ENCODE measurements at regions not wholly inside any gene's neighbourhood (a gene's known extent, or its start where the extent isn't known, plus 50 kb on each side); places are given as distances from the start of the nearest gene placed in this dataset.
"Not testable (repeated sequence)": the region's sequence is repeated elsewhere in the genome, so short reads cannot be mapped to it uniquely, and the experiment has no call there.

GRCh38 chr4:38385093-38386004, 278.6 kb upstream of the KLF3 start:
- Mint-ChIP-seq H3K36me3 (ENCODE audit: low read depth) (peaks cover 5% of the 10 kb centered on the region), H3K4me1 (peaks cover 69% of the 10 kb centered on the region), H3K9me3 (peaks cover 12% of the 10 kb centered on the region), H3K4me3 (peak overlapping the region; percentile 41 to 71 (median 50)), H3K27ac (peak overlapping the region; percentile 92 to 97 (median 97)), H3K27me3 (ENCODE audit: low read depth) (peaks cover 6% of the 10 kb centered on the region)
- no peak for TF ChIP-seq CTCF (IDR thresholded peaks at IDR 0.05; ENCODE audit: unreplicated experiment in 3 of 3)

GRCh38 chr4:38386005-38386551, 277.9 kb upstream of the KLF3 start:
- Mint-ChIP-seq H3K27me3 (ENCODE audit: low read depth) (peaks cover 6% of the 10 kb centered on the region), H3K27ac (peak overlapping the region; percentile 92 to 97 (median 97)), H3K9me3 (peaks cover 12% of the 10 kb centered on the region), H3K36me3 (ENCODE audit: low read depth) (peaks cover 8% of the 10 kb centered on the region), H3K4me3 (peak overlapping the region in 2 of 3 experiments; percentile 41 to 71), H3K4me1 (peaks cover 69% of the 10 kb centered on the region)
- no peak for TF ChIP-seq CTCF (IDR thresholded peaks at IDR 0.05; ENCODE audit: unreplicated experiment in 3 of 3)

- H3K4me1 Mint-ChIP-seq = peaks cover 63% of the 10 kb centered on the region
- peaks cover 17% of the 10 kb centered on the region for H3K9me3 Mint-ChIP-seq
- TF ChIP-seq CTCF (IDR thresholded peaks at IDR 0.05; ENCODE audit: unreplicated experiment in 3 of 3) = no peak
- no peak overlapping the region for H3K4me3 Mint-ChIP-seq
- H3K36me3 Mint-ChIP-seq (ENCODE audit: low read depth) = peaks cover 13% of the 10 kb centered on the region
- peaks cover 6% of the 10 kb centered on the region for H3K27me3 Mint-ChIP-seq (ENCODE audit: low read depth)
- H3K27ac Mint-ChIP-seq = peak overlapping the region; percentile 92 to 97 (median 97)
These were observed 277.3 kb upstream of the KLF3 start for GRCh38 chr4:38386654-38387188.

- H3K36me3 Mint-ChIP-seq (ENCODE audit: low read depth) = peaks cover 17% of the 10 kb centered on the region
- H3K27ac Mint-ChIP-seq = peak overlapping the region; percentile 40 to 97 (median 73)
- no peak overlapping the region for H3K4me3 Mint-ChIP-seq
- no peak for TF ChIP-seq CTCF (IDR thresholded peaks at IDR 0.05; ENCODE audit: unreplicated experiment in 3 of 3)
- peaks cover 56% of the 10 kb centered on the region for H3K4me1 Mint-ChIP-seq
- H3K9me3 Mint-ChIP-seq = peaks cover 22% of the 10 kb centered on the region
- peaks cover 6% of the 10 kb centered on the region for H3K27me3 Mint-ChIP-seq (ENCODE audit: low read depth)
These were observed 276.7 kb upstream of the KLF3 start for GRCh38 chr4:38387348-38387747.

- Mint-ChIP-seq H3K36me3 (ENCODE audit: low read depth) (peaks cover 17% of the 10 kb centered on the region), H3K9me3 (peaks cover 22% of the 10 kb centered on the region), H3K4me3 (no peak overlapping the region), H3K27me3 (ENCODE audit: low read depth) (peaks cover 4% of the 10 kb centered on the region), H3K4me1 (peaks cover 52% of the 10 kb centered on the region), H3K27ac (peak overlapping the region; percentile 66 to 97 (median 73))
- no peak for TF ChIP-seq CTCF (IDR thresholded peaks at IDR 0.05; ENCODE audit: unreplicated experiment in 3 of 3)
These were observed 276.2 kb upstream of the KLF3 start for GRCh38 chr4:38387819-38388218.

GRCh38 chr4:38388907-38389306, 275.1 kb upstream of the KLF3 start:
- H3K27ac Mint-ChIP-seq; H3K4me3 Mint-ChIP-seq; H3K27me3 Mint-ChIP-seq (ENCODE audit: low read depth): not testable (repeated sequence)
- Mint-ChIP-seq H3K4me1 (peaks cover 41% of the 10 kb centered on the region), H3K9me3 (peaks cover 29% of the 10 kb centered on the region), H3K36me3 (ENCODE audit: low read depth) (peaks cover 17% of the 10 kb centered on the region)

All from nephron (organoid).